ENCODE measurements at regions not wholly inside any gene's neighbourhood (a gene's known extent, or its start where the extent isn't known, plus 50 kb on each side); places are given as distances from the start of the nearest gene placed in this dataset.
"Not testable (repeated sequence)": the region's sequence is repeated elsewhere in the genome, so short reads cannot be mapped to it uniquely, and the experiment has no call there.

DNA sequence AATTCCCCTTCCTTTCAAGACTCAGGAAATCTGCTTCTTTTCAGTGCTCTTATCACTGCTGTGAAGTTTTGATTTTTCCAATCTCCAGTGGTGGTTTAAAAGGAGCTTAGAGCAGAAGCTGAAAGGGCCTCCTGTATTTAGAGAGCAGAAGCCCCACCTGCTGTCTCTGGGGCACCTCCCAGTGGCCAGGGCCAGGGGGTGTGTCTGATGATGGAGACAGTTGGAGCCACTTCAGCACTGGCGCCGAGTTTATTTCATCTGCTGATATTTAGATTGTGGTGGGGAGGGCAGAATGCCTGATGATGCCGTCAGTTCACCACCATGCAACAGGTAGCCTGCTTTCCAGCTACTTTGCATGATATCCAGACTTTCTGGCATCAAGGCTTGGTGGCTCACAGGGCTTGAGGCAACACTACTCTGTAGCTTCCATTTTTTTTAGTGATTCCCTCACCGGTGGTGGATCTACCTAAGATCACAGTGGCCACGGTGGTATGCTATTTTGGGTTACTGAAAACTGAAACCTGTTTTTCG is 371.9 kb downstream of the KCNRG start:
- peak; percentile 58 to 76 (median 69) for DNase-seq

DNA sequence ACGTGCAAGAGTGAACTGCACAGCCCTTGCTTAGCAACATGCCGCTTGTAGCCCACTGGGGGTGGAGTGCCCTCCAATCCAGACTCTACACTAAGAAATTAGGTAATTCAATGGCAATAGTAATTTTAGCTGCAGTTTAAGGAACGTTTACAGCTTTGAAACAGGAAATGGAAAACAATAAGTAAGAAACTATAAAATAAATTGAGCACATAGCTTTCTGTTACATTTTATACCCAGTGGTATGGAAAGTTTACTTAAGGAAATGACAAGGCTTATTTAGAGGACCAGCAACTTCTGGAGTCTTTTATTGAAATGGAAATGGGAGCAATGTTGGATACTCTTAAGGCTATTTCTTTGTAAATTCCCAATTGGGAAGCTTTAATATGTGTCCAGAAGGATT is 373.2 kb downstream of the KCNRG start:
- DNase-seq: no peak

DNA sequence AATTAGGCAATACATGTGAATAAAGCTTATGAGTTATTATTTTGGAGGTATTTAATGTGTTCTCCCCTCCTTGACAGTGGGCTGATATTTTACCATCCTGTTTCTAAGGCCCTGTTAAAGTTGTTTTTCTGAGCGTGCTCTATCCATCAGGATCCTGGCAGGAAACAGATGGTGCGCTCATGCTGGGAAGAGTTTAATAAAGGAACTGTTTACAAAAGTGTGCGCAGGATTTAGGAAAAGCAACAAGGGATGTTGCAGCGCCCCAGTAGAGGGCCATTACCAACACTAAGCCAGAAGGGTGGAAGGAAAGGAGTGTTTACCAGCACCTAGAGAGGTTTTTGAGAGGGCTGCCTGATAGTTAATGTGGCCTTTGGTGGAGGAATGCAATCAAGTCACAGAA is 374.5 kb downstream of the KCNRG start:
- peak in 1 of 3 donors; percentile 16 for DNase-seq

DNA sequence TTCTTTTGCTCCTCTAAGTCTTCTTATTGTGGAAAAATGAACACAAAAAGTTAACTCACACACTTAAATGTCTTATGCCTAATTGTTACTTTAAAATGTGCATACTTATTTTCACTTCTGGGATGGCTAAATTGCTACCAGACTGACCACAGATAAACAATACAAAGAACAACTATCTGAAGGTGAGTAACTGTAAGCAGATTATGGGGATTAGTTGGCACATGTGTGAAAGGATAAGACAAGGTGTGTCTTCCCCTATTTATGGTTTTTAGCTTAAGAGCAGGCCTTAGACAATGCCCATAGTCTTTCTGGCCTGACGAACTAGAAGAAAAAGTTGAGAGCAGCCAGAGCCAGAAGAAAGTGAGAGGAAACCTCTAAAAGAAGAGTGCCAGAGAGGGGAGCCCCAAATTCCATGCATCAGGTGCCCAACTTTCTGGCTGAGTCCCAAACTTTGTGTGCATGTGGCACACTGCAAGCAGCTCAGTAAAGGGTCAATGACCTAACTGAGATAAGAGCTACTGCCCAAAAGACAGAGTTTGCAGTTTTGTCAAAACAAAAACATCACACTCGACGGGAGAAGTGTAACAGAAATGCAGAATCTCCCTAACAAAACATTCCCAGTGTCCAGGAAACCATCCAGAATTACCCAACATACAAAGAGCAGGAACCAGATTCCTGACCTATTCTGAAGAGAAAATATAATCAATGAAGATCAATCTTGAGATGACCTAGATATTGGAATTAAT is 375.4 kb downstream of the KCNRG start:
- DNase-seq: no peak

DNA sequence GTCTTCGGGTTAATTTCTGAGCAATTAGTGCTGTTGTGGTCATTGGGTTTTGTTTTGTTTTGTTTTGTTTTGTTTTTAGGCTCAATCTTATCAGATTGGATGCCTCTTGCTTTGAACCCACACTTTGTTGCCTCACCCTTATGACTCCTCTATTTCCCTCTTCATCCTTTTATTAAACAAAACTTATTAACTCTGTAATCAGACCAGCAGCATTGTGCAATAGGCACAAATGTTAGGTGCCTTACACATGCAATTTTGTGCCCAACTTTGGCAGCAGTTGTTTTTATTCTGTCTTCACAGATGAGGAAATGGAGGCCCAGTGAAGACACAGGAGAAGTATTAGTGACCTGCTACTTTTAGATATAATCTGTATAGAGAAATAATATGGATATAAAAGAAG is 377.7 kb downstream of the KCNRG start:
- DNase-seq: no peak

DNA sequence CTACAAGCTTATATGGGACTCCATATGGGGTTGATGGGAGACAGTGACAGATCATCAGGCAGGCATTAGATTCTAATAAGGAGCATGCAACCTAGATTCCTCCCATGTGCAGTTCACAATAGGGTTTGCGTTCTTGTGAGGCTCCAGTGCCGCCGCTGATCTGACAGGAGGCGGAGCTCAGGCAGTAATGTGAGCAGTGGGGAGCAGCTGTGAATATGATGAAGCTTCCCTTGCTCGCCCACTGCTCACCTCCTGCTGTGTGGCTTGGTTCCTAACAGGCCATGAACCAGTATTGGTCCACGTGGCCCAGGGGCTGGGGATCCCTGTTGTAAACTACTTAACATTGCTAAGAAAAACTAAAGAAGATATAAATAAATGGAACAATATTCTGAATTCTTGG is 378.4 kb downstream of the KCNRG start:
- DNase-seq: peak in 1 of 3 donors; percentile 27

DNA sequence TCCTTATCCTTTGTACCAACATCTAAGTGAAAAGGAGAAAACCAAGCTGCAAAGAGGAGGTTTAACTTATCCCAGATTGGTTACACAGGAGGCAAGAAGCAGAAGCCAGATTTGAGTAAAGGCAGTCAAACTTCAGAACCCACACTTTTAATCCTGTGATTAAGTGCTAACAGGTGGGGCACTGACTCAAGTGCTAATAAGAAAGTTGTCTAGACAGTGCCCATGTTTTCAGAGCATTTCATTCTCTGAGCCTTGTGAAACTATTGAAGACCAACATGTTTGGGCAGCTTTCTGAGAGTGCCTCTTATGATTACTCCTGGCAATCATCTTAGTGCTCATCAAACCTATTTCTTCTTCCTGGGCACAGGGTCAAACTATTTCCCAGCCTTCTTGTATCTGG is 380.8 kb downstream of the KCNRG start:
- DNase-seq: no peak

DNA sequence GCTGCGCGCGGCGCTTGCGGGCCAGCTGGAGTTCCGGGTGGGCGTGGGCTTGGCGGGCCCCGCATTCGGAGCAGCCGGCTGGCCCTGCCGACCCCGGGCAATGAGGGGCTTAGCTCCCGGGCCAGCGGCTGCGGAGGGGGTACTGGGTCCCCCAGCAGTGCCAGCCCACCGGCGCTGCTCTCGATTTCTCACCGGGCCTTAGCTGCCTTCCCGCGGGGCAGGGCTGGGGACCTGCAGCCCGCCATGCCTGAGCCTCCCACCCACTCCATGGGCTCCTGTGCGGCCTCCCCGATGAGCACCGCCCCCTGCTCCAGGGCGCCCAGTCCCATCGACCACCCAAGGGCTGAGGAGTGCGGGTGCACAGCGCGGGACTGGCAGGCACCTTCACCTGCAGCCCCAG is 381.4 kb downstream of the KCNRG start:
- DNase-seq: not testable (repeated sequence)

DNA sequence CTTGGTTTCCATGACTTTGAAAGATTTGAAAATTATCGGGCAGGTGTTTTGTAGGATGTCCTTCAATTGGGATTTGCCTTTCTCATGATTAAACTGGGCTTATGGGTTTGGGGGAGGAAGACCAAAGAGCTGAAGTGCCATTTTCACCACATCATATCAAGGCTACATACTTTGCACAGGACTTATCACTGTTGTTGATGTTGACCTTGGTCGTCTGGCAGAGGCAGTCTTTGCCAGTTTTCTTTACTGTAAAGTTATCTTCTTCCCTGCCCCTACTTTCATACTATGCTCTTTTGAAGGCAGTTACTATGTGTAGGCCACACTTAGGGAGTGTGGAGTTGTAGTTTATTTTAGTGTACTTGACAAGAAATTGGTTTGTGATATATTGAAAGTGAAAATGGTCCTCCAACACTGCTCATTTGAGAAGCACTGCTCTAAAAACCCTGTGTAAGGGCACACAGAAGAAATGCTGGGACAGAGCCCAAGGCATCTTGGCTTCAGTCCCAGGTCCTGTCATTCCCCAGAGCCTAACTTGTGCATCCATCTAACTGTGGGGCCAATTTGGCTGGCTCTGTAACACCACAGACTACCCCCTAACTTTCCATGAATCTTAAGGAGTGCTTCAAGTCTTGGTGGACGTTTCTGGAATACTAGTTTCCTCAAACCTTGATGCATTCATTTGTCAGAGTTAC is 384.9 kb downstream of the KCNRG start:
- DNase-seq: peak; percentile 57 to 75 (median 58)

DNA sequence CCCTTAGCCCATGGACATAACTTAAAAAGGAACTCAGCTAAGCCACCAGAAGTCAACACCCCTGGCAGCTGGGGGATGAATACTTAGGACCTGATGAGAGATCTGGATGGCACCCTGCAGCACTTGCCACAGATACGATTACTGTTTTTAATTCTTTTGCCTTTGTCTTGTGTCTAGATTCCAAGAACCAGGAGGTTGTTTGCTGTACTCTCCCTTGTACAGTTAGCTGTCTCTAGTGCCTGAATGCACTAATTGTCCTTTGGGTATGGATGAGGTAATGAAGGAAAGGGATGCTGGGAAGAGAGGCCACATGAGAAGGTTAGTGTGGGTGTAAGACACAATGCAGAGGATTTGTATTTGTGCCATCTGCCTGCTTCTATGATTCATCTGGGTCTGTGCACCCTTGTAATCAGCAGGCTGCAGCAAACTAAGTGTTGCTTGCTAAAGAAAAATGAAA is 385.8 kb downstream of the KCNRG start:
- no peak for DNase-seq

DNA sequence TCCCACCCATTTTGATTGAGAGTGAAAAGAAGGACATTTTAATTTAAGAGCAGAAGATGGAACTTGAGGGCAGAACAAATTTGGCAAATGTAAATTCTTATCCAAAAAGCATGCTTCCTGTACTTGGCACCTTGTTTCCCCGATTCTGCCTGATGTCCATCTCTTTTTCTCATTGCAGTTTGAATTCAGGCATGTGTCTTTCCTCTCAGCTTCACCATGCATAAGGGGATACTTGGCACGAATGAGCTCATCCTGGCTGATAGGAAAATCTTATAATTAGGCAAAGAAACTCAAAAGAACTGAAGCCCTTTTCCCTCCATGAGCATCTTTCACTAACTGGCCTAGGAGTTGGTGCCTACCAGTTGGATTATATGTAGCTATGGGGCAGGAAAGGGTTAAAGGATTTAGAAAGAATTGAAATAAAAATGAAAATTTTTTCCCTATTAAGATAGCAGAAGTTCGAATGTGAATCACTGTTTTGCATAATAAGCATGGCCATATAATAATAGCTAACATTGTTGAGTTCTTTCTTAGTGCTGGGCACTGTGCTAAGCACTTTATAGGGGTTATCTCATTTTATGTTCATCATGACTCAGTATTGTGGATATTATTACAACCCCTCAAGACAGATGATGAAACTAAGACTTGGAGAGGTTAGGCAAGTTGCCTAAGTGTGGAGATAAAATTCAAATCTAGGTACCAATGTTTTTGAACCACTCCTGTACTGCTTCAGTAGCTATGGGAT is 386.6 kb downstream of the KCNRG start:
- no peak for DNase-seq

DNA sequence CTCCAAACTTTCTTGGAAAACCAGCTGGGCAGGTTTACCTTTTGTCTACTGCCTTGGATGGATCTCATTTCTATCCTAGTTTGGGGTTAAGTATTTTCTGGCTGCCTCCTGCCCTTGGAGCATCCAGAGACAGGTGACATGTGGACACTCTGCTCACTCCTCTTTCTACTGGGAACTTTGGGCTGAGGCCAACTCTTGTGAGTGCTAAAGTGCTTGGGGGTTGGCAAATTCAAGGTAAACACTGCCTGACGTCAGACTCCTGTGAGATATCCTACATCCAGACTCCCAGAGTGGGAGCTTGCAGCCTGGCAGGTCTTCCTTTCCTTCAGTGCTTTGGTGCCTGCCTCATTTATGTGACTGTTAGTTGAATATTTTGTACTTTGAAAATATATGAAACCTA is 388.1 kb downstream of the KCNRG start:
- DNase-seq: no peak

DNA sequence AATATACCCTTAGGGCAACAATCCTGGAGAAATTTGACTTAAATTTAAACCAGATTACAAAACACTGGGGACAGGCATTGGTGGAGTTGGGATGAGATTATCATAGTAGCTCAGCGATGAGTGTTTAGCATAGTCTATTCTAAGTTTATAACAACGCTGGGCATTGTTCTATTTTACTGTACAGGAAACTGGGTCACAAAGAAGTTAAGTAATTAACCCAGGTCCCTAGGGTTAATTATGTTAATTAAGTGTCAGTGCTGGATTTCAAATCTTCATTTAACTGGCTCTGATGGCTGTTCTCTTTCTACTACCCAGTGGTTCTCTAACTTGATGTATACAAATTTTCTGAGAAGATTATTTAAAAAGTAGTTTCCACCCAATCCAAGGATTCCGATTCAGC is 388.9 kb downstream of the KCNRG start:
- no peak for DNase-seq

DNA sequence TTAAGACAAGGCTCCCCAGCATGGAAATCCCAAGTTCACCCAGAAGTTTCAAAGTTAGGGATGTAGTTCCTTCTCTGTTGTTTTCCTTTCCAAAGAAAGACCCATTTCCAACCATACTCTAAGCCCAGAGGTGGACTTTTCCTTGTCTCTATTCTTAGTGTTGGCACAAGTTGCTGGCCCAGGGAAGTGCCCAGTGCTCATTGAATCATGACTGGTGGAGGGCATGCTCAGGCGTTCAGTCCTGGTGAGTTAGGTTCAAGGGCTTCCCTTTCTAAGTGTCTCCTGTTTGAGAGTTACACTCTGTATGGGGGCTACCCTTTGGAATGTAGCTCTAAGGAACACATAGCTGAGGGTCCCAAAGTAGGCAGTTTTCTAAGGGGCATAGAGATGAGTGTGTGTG is 389.5 kb downstream of the KCNRG start:
- no peak for DNase-seq

DNA sequence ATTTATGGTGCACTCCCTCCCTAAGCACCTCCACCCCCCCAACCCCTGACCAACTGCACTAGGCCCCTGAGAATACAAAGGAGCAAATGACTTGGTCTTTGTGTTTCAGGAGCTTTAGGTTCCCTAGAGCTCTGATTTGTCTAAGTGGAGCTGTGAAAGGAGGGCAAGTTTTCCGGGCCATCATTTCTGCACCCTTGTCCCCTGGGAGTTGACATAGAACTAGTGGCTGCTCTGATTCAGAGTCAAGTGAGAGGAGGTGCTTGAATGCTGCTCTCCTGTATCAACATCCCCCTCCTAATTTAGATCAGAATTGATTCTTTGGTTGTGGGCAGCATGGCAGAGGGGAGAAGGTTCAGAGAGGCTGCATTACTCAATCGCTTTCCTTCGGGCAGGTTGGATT is 391.6 kb downstream of the KCNRG start:
- no peak for DNase-seq

DNA sequence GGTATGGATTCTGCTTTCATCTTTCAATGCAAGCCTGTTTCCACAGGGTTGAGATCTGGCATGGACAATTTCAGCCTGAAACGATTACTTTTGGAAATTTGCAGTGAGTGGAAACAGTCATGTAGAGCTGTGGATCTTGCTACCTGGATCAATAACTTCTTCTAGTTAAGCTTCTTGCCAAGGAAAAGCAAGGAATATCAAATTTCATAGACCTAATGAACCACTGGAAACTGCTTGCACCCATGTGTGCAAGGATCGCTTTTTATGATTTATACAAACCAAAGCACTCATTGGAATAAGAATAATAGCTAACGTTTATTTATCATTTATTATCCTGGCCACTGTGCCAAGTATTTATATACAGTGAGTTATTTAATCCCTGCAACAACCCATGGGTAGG is 392.8 kb downstream of the KCNRG start:
- no peak for DNase-seq

DNA sequence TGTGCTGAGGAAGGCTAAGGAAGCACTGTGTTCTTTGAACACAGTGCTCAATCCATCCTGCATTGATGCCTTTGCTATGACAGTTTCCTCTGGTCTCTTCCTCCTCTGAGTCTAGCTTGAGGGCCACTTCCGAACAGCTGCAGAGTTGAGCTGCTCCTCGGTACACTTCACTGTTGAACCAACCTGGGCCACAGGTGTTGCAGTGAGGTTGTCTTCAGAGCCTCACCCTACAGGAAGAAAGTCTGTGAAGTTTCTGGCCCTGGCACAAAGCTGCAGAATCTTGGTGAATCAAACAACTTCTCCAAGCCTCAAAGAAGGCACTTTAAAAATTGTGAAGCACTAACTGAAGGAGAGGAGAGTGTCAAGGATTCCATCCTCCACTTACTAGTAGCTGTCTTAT is 394.0 kb downstream of the KCNRG start:
- no peak for DNase-seq

DNA sequence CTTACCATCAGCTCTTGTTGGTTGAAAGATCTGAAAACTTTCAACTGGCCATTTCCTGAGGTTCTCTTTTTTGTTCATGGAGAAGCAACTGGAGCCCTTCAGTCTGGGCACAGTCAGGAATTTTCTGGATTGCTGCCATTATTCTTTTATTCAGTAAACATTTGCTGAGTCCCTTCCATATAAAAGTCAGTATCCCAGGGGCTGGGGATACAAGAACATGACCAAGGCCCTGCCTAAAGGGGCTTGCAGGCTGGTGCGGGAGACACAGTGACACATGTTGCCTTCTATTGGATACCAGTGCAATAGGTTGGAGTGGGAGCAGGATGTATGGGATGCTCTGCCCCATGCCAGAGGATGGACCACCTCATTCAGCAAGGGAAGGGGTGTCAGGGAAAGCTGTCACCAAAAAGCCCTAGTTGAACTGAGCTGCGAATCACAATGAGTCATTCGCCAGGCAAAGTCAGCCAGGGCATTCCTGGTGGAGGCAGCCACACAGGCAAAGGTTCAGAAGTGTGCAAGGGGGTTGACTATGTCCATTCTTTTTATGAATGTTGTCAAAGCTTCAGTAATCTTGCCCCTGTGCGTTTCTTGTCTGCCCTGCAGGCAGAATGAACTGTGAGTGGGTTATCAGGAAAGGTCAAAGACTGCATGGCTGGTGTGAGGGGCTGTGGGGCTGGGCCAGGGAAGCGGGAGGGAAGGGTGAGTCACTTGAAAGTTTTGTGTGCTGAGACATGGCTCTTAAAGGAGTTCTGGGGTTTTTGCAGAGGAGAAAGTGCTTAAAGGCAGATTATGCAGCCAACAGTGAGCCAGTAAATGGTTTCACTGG is 395.9 kb downstream of the KCNRG start:
- peak in 1 of 3 donors; percentile 72 for DNase-seq

DNA sequence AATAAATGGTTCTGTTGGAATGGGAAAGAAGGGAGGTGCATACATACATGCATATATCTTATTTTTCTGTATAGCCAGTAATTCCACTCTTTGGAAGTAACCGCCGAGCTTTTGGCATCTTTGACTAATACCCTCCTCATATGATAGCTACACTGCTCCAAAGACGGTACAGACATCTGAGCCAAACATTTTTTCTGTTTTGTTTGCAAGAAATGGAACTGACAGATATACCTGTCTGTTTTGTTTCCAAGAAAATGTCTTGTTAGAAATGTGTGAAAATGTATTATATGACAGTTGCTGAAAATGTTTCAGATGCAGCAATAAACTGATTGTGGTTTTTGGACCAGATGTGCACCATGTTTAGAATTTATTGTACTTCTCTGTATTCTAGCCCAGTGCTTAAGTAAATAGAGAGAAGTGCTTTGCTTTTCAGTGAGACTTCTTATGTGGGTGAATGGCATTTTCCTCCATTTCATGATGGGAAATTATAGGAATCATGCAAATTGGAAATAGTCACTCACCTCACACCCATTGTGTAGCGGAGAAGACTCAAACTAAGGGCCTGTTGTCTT is 396.9 kb downstream of the KCNRG start:
- no peak for DNase-seq

DNA sequence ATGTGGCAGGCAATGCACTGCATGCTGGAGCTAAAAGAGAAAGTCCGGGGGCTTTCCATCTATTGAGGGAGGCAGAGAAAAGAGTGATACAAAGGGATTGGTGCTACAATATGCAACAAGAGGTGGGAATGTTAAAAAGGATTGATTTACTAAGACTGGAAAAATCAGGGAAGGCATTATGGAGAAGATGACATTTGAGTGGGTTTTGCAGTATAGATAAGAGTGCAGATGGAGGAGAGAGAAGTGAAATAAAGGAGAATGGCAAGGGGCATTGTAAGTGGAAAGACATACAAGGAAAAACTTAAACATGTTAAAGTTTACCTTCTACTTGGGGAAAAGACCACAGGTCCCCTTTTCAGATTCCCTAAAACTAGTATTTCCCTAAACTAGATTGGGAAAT is 399.4 kb downstream of the KCNRG start:
- DNase-seq: no peak

DNA sequence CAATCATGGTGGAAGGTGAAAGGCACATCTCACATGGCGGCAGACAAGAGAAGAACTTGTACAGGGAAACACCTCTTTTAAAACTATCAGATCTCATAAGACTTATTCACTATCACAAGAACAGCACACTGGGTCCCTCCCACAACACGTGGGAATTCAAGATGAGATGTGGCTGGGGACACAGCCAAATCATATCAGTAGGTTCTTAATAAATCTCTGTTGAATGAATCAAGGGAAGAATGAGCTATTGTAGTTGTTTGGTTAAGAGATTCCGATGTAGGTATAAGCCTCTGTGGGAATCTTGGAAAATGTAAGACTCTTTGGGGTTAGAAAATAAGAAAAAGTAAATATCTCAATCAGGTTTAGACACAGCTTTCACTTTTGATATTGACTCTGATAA is 400.2 kb downstream of the KCNRG start:
- DNase-seq: no peak

Measured in muscle of back (tissue), 3 donors.